Forelimb muscle (tissue), 1 donor: ENCODE measurements at regions not wholly inside any gene's neighbourhood (a gene's known extent, or its start where the extent isn't known, plus 50 kb on each side); places are given as distances from the start of the nearest gene placed in this dataset.
A peak's percentile ranks its signal among the peaks of the same experiment; 100 is the strongest.

Experiments
- DNase-seq: peaks from one replicate; pipeline ENCODE4 v3.0.0-alpha.2; 2013; ENCODE audit warnings: low read depth

DNA sequence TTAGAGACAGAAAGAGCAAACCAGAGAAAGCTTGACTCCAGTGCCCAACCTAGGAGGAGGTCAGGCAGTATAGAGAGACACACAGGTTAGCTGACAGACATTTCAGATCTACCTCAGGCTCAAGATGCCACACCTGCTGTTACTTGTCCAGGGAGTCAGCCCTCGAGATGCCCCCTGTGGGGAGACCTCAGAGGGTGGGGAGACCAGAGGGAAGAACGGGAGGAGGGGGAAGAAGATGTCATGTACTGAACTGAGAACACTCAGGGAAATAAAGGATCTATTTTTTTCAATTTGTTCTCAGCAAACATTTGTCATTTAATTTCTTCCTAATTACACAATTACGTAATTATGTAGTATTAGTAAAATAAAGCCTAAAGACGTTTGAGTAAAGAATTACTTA, 196.3 kb upstream of the CADM1 start:
- no peak for DNase-seq

DNA sequence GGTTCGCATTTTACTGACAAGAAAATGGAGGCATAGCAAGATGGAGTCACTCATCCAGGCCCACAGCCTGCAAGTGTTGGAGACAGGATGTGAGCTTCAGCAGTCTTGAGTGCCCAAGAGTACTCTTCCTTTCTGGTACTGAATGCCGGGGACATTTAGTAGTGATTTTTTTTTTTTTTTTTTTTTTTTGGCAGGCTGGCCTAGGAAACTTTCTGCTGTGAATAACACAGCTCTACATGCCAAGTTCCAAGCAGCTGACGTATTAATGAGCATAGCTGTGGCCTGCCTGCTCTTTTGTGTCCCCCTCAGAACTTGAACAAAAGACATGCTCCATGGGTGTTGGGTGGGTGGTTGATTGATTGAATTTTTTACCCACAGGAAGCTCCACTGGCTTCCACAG, 195.5 kb upstream of the CADM1 start:
- DNase-seq, result peak; percentile 83

DNA sequence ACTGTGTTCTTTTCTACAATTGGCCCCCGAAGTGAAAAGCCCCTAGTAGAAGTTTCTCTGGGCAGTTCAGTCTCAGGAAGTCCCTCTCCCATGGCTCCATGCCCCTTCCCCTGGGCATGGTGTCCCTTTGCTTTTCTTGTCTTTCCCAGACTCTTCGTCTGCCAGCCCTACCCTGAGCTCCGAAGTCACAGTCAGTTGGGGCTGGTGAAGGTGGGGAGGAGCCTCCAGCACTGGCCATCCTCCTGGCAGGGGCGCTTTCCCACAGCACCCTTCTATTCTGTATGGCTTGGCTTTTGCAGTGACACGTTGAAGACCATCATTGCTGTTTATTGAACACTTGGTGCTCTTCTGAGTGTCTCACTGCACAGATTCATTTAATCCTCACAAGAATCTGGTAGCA, 195.1 kb upstream of the CADM1 start:
- no peak for DNase-seq

DNA sequence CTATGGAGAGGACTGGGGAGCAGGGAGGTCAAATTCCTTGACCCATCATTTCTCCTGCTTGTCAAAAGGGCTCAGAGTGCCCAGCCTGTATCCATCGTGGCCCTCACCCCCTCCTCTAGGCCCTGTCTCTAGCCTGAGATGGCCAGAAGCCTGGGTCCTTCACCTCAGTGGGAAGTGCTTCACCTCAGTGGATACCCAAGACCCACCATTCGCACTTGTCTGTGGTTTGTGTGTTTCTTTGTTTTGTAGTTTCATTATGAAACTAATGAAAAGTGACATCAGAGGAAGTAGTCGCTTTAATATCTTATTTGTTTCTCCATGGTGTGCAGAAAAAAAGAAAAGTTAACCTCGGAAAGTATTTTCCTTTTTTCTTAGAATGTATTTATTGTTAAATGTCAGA, 194.0 kb upstream of the CADM1 start:
- DNase-seq, result no peak

DNA sequence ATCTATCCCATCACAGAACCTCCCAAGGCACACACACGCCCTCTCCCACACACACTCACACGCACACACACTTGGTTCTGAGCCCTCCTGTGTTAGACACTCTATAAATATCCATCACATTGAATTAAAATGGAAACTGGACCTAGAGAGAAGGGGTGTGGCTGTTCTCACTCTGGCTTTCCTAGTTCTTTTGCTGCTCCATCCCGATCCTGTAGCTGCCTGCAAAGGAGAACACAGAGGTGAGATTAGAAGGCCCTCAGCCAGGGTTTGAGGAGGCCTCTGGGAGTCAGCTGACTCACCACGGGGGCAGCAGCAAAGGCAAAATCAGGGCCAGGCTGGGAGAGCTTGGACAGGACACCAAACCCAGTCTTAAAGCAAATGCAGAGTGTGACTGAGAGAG, 192.3 kb upstream of the CADM1 start:
- no peak for DNase-seq

DNA sequence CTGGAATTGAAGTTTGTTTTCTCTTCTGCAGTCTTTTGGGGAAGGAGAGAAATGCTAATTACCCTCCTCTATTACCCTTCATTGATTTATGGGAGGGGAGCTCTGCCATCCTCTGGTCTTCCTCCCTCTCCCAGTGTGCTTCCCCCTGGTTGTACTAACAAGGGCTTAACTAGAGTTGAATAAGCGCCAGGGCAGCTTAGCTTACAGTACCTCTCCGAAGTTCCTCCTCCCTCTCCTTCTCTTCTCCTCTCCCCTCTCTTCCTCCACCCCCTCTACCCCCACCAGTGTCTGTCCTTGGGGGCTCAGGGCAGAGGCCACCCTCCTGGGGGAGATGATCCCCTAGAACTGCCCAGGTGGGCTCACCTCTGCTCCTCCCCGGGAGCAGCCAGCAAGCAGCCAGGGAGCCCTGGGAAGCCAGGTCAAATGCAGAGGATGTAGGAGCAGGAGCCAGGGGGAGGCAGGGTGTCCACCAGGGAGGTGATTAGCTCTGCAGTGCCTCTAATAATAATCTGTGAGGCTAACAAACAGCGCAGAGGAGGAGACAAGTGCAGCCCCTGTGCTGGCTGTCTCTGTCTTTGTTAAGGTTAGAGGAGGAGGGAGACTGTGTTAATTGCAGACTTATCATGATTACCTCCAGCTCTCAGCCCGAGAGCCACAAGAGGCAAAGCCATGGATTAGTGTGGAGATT, 191.6 kb upstream of the CADM1 start:
- no peak for DNase-seq

DNA sequence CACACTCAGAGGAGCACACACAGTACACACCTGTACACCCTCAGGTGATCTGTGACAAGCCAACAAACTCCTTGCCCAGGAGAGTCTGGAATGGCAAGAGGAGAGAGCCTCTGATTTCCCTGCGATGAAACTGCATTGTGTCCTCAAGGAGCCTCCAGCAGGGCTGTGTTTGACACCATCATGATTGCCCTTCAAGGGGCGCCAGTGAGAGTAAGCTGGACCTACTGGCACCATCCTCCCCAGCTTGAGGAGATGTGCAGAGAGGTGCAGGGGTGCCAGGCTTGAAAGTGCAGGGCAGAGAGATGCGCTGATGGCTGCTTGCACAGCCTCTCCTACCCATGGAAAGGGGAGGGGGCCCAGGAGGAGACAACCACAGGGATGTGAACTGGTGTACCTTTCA, 188.8 kb upstream of the CADM1 start:
- no peak for DNase-seq

DNA sequence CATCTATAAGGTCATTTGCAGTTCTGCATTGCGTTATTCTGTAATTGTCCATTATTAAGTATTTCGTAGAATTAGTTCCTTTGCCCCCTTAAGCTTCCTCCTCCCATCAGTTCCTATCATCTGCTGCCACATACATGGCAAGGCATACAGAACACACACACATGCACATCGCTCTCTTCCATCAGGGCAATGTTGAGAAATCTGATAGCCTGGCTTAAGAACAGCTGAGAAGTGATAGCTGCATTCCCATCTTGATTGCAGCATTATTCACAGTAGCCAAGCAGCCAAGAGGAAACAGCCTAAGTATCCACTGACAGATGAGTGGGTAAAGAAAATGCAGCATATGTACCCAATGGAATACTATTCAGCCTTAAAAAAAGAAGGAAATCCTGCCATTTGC, 186.8 kb upstream of the CADM1 start:
- no peak for DNase-seq

DNA sequence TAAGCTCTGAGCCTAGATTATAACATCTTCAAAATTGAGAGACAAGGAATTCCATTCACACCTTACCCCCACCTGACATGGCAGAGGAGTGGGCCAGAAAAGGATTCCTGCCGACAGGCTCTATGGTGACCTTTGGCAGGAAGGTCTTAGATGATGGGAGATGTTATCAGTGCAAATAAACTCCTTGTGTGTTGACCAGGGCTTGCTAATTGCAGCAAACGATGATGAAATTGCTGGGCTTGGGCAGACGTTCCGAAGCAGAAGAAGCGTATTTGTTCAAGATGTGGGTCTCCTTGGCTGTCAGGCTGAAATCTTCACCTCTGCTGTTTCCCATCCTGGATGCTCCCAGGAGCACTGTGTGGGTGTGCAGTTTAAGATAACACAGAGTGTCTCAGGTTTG, 183.7 kb upstream of the CADM1 start:
- no peak for DNase-seq

DNA sequence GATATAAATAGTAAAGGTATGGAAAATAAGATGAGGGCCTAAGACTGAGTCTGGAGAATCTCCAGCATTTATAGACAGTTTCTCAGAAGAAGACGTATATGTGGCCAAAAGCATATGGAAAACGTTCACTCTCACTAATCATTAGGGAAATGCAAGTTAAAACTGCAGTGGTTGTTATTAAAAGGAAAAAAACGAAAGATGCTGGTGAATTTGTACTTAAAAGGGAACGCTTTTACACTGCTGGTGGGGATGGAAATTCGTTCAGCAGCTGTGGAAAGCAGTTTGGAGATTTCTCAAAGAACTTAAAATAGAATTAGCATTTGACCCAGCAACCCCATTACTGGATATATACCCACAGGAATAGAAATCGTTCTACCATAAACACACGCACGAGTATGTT, 180.5 kb upstream of the CADM1 start:
- DNase-seq, result peak; percentile 52

DNA sequence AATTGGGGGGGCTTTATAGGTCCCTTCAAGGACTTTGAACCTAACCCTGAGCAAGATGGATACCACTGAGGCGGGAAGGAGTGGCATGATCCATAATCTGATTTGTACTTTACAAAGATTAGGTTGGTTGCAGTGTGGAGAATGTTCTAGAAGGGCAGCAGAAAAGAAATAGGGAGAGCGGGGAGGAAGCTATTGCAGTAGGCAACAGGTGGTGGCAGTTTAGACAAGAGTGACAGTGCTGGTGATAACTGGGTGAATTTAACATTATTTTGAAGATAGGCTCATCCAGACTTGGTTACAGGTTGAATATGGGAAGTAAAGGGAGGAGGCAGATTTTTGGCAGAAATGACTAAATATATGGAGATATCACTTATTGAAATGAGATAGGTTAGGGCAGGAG, 179.9 kb upstream of the CADM1 start:
- DNase-seq, result no peak

DNA sequence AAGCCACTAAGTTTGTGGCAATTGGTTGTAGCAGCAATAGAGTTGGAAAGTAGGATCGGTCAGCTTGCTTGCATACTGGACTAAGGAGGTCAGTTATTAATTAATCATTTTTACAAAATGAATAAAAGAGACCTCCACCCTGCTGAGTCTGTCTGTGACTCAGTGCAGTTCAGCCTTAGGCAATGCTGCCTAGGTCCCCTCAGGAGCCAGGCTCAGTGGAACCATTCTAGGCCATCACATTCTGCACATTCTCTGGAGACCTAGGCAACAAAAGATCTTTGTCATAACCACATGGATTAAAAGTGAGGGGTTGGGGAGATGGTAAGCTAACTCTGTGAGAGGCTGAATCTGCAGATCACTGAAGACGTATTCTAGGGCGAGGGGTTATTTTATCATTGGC, 178.7 kb upstream of the CADM1 start:
- no peak for DNase-seq

DNA sequence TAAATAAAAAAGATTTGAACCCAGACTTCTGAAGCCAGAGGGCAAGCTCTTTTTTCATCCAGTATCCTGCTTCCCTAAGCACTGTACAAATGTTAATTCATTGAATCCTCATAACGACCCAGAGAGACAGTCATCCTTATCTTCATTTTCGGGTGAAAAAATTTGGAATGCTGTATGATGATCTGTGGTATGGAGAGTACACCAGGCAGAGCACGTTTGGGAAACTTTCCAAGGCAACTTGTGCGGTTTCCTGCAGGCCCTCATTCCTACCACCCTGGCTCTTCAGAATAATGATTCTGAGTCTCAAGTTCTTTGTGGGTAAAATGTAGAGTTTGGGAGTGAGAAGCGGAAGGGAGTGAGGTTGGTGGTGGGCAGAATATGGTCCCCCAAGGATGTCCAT, 177.9 kb upstream of the CADM1 start:
- DNase-seq, result no peak

DNA sequence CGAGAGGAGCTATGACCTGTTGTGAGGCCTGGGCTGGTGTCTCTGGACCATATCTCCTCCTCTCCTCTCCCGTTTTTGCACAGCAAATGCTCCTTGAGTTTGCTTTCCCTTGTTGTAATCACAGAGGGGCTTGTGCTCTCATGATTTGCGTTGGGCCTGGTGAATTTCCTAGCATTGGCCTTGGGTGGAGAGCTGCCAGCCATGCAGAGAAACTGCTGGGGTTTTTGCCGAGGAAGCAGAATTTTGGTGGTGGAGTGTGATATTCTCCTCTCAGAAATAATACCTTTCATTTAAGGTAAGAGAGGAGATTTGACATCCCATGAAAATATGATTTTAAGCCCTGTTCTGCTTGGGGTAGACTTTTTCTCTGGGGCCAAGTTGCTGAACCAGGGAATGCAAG, 175.7 kb upstream of the CADM1 start:
- no peak for DNase-seq

DNA sequence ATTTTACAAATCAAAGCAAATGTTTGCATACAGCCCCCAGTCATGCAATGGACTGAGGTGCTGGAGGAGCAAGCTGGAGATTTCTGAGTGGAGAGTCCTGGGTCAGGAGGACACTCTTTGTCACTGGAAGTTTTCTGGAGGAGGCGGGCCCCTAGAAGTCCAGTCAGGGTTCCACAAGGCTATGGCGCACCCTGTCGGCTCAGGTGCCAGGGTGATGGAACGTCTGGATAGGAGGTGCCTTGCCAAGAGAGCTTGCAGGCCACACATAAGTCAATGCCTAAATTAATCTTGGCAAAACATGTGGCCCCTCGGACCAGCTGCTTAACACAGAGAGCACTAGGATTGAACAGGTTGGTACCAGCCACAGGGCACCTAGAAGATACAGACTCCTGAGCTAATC, 174.7 kb upstream of the CADM1 start:
- no peak for DNase-seq

DNA sequence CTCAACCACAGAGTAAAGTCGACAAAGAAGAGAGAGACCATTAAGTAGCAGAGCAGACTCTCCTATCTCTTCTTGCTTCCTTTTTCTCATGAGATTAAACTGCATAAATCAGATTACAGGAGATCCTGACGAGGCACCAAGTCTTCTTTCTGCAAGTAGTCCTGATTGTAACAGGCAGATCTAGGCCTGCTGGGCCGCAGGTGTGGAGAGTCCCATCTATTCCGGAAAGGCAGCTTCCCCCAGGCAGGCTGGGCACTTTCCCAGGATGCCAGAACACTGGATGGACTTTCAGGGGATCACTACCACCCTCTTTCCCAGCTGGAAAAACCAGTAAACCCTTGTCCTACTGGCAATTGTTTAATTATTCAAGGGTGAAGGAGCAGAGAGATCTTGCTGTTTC, 173.0 kb upstream of the CADM1 start:
- no peak for DNase-seq

DNA sequence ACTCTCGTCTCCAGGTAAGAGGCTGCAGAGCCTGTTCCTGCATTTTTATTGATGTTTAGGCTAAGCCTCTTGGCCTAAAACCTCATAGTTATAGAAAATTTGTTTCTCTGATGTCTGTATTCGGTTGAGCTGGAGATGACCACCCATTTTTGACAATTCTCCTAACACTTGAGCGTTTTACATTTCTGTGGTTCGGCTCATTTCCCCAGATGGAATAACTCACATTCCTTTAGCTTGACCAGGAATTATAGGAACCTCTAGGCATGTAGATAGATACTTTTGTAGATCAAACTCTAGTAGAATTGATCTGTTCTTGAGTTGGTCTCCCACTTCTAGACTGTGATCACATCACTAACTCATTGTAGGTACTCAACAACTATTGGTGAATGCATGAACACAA, 172.6 kb upstream of the CADM1 start:
- DNase-seq, result no peak

DNA sequence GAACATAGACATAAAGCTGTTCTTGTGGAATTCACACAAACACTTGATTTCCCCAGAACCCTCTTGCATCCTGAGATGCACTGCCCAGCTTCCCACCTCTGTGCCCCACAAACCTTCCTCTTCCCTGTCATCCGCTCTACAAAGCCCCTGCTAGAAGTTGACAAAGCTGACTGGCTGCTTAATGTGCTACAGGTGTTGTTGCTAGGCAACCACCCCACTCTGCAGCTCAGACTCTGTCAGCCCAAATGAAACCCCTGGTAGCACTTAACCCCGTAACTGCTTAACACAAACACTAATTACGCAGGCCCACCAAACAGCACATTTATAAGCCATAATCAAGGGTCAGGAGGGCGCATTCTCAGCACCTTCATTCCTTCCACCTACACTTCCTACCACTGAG, 172.0 kb upstream of the CADM1 start:
- DNase-seq, result no peak

DNA sequence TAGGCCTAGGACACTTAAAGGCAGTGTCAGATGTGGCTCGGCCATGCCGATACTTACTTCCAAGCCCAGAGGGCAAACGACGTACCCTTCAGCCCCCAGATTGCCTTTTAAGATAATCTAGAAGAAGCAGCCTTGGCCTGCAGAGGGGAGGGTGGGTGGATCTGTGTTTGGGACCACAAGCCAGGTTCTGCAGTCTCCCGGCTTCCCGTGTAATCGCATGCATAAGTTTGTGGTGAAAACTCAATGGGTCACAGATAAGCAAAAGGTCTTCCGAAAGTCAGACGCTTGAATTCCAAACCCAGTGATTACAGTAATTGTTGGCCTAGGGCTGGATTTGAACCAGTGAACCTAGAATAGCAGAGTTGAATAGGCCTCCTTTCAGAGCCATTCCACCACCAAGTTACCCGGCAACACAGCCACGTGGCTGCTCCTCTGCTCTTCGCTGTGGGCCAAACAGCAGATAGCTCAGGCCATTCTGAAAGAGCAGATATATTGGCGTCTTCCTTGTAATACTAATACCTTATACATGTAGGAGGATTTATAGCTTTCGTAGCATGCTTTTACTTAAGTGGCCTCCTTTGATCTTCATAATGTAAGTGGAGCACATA, 170.8 kb upstream of the CADM1 start:
- no peak for DNase-seq

DNA sequence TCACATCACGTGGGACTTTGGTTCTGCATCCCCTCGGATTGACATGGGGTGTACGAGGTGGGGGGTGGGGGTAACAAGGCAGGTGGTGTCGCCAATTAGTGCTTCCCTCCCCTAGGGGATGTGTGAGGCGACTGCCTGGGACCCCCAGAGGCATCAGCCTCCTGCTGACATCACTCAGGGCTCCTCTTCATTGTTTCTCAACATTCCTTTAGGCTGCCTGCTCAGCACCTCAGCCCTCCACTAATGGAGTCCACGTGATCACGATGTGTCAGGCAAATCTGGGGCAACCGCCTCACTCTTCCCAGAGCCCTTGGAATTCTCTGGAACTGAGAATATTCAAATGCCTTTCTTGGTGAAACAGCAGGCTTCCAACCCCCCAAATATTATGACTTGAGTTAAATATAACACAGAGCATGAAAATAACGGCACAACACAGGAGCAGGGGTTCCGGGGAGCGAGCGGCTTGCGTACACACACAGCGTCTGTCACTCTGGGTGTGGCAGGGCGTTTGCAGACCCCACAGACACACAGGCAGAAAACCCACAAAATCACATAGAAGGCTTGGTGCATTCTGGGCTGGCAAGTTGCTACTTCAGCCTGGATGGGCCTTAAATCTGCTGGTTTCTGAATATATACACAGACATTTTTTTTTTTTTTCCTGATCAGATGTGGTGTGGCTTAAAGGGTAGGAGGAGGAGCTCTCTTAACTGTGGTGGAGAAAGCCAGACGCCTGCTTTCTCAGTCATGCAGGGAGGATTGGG, 170.1 kb upstream of the CADM1 start:
- DNase-seq, result no peak

DNA sequence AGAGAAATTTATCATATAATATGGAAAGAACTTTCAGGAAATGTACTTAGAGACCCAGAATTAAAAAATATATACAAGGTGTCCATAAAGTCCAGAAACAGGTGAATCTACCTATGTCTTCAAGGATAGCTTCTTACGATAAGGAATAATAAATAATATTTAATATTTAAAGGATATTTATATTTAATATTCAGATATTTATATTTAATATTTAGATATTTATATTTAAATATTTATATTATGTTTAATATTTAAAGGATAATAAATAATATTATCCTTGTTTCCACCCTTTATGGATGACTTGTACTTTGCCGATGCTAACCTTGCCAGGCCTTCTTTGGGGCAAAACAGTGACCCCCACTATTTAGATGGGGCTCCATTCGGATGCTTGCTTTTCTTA, 169.5 kb upstream of the CADM1 start:
- no peak for DNase-seq

DNA sequence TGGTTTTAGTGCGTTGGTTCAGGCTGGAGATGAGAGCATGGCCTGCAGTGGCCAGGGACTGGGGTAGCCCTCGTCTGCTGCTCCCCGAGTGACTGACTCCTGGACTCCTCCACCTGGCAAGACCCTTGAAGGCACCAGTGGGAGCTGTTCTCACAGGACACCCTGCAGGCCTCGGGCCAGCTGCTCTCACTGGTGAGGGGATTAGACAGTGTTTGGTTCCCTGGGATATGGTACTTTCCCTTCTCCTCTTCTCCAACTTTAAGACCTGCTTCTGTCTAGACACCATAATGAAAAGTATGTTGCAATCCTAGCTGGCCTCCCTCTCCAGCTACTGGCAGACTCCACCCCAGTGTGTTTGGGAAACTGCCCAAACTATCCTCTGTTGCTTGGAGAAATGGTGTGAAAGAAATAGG, 168.8 kb upstream of the CADM1 start:
- no peak for DNase-seq

DNA sequence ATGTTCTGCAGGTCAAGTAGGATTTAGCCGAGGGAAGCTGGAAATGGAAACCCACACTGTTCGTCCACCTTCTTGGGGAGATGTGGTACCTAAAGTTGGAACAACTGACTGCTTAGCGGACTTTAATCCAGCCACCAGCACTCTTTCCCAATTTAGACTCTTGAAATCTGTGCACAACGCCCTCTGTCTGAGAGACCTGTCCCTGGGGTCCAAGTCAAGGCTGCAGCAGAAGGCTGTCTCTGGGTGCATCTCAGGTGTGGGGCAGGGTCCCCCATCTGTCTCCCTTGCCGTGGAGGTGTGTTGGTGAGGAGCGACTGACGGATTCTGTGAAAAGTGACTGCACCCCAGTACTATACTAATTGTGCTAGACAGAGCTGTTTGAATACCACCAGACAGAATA, 168.2 kb upstream of the CADM1 start:
- DNase-seq, result no peak
